NCI-H1694 treated with DMSO at 0.1 percent for 48 hours (cell line): ENCODE measurements at regions not wholly inside any gene's neighbourhood (a gene's known extent, or its start where the extent isn't known, plus 50 kb on each side); places are given as distances from the start of the nearest gene placed in this dataset.

Source experiments
- DNase-seq: peaks from one replicate; lab custom pipeline; 2025; lab: John Stamatoyannopoulos, UW

DNA sequence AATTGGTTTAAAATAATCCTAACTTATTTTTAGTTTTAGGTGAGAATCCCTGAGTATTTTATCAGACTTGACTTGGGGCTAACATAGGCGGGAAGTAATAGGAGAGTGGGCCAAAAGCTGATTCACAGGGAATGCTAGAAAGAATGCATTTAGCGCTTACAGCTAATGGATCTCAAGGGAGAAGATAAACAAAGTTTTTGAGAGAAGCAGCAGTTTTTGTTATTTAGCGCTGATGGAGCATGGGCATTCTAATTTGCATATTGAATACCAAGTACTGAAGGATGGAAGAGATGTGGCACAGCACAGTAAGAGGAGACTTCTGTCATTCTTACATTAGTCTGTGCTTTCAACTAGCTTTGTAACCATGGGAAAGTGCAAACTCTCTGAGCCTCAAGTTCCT is 436.0 kb upstream of the FBXO33 start:
- DNase-seq, result no peak

DNA sequence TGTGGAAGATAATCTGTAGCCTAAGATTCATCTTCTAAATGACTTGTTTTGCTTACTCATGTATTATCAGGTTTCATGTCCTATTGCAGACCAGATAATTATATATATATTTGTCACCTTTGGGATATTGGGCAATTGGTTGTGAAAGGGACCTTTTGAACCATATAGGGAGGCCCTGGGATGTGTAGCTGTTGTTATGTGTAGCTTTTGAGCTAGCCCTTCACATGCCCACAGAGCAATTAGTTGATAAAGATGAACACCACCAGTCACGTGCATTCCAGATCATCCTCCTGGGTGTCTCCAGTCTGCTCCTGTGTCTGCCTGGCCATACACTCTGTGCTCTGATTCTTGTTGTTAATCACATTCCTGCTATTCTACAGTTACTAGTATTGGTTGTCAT is 431.2 kb upstream of the FBXO33 start:
- DNase-seq, result no peak

DNA sequence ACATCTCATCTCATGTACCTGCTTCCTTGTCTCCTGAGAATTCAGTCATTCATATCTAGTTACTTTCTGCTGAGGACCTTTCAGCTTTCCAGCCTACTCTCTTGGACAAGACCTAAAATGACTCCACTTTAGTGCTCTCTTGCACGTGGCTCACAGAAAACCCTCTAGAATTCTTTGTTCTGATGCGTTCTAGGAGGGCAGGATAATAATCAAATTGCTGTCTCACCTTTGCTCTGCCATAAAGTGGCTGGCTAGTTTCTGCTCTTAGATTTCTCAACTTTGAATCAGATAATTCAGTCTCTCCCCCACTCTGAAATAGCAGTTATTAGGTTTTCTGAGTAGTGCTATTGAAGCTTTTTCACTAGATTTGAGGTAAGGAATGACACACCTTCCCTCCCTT is 429.5 kb upstream of the FBXO33 start:
- no peak for DNase-seq

DNA sequence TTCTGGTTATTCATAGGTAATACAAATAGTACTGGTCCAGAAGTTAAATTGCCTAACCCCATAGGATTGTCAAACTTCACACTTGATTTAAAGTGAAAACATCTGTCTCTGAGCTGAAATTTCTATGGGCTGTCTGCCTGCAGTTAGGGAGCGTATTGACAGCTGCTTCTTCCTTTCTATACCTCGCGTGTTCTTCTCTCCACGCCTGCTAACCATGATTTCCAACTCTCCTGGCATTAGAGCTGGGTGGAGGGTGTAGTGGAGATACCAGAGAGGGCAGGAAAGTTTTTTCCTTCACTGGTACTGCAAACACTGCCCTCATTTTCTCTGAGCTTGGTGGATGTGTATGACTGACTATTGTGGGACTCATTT is 429.0 kb upstream of the FBXO33 start:
- DNase-seq, result peak; percentile 14

DNA sequence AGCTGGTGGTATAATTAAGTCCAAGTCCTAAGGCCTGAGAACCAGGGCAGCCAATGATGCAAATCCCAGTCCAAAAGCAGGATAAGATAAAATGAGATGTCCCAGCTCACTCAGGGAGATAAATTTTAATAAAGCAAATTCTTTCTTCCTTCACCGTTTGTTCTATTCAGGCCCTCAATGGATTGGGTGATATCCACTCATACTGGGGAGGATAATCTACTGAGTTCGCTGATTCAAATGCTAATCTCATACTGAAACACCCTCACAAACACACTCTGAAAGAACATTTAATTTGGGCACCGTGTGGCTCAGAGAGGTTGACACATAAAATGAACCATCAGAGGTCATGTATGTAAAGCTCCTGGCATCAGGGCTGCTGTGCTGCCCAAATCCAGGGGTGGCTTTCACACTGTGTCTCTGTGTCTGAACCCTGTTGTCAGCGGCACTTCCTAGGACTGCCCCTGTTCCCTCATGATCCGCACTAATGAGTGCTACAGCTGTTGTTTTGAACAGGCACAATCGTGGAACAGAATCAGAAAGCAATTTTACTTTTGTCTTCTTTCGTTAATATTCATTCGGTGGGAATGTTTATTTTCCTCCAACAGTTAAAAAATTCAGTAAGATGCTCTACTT is 428.5 kb upstream of the FBXO33 start:
- no peak for DNase-seq

DNA sequence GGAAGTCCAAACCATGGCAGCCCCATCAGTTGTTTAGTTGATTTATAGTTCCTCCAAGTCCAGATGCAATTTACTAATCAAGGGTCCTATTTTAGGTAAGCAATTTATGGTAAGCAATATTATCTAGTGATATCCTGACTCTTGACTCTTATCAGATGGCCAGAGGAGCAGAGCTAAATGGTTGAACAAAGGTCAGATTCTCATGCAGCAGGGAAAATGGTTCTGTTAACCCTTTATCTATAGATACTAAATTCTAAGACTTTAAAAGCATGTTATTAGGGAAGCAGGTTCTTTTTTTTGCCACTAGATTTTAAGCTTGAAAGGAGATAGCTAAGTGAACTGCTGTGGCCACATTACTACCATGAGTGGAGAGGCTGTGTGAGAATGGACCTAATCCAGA is 427.1 kb upstream of the FBXO33 start:
- DNase-seq, result no peak

DNA sequence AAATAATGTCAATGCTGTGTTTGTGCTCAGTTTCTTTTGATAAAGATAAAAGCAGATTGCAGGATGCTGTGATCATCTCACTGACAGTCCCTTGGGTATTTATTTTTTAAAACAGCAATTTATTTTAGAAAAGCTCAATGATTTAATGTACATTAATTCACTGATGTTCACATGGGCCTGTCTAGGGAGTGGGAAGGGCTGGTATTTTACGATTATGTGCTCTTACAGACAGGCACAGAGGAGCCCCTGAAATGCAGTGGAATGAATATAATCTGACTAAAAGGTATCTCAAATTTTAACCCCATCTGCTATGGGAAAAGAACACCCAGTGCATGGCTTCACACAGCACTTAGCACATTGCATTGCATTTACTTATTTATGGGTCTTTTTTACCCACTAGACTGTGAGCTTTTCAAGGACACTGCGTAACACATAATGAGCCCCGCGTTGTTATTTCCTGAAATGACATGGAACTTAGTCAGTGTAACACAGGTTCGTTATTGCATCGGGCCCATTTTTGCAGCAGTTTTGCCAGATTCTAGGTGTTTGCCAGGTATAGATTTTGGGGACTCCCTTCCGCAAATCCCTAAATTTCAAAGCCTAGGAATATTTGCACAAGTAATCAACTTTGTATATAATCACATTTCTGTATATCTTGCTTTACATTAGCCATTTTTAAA is 425.3 kb upstream of the FBXO33 start:
- no peak for DNase-seq

DNA sequence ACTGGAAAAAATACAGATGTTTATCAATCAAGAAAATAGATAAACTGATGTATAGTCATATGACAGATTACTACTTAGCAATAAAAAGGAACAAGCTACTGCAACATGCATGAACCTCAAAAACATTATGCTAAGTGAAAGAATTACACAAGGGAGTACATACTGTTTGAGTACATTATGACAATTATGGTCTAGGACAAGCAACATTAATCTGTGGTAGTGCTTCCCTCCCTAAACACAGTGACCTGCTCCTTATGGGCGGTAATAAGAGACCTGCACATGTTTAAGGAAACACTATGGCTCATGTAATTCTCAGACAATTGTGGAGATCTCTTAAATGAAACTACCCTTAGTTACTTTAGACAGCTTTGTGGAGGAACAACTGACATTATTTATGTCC is 421.2 kb upstream of the FBXO33 start:
- DNase-seq, result no peak

DNA sequence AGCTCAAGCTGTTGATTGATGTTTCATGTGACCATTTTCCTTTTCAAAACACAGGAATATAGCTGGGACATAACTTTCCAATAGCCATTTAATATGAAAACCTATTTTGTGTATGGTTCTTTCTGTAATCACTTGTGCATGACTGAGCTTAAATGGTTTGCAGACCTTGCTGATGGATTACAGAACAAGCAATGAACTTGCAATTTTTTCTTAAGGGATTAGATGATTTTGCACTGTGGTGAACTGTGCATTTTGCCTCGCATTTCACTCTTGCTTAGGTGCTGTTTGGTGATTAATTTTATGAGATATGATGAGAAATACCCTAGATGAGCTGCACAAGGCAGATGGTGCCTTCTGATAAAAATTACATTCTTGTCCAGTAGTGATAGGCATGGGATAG is 419.0 kb upstream of the FBXO33 start:
- no peak for DNase-seq

DNA sequence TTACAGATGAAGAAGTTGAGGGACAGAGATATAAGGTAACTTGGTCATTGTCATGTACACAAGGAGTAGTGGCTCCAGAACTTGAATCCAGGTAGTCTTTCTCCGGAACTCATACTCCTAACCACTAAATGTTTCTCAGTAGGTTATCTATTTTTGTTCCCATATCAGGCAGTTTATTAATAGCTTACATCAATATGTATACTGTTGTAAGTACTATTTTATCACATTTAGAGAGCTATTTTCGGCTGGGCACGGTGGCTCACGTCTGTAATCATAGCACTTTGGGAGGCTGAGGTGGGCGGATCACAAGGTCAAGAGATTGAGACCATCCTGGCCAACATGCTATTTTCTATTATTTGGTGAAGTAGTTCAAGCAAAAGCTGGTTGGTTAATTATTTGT is 415.6 kb upstream of the FBXO33 start:
- no peak for DNase-seq

DNA sequence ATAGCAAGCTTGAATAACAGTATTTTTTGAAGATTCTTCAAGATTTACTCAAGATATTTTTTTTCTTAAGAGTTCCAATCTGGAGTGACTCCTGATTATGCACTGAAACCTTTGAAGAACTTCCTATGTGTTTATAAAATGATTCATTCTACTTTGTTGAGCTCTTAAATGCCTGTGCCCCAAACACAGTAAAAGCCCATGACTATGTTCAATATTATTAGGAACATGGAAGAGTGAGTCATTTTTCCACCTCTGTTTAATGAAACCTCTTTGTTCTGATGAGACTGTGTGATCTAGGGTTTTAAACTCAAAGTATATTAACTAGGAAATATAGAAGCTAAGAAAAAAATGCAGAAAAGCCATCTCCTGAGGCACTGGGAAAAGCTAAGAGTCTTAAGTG is 415.0 kb upstream of the FBXO33 start:
- DNase-seq, result no peak

DNA sequence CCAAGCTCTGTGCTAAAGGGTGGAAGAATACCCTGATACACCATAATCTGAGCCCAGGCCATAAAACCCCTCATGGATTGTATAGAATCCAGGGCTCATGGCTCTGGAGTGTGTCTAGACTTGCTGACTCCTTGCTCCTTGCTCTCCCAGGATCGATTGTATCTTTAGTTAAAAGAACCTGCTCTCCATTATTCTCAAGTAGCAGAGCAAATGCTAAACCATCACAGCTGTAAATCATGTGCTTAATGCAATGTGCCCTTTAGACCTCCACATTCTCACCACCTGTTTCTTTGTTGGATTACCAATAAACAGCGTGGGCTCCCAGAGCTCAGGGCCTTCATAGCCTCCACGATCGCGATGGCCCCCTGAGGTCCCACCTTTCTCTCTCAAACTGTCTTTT is 411.6 kb upstream of the FBXO33 start:
- no peak for DNase-seq

DNA sequence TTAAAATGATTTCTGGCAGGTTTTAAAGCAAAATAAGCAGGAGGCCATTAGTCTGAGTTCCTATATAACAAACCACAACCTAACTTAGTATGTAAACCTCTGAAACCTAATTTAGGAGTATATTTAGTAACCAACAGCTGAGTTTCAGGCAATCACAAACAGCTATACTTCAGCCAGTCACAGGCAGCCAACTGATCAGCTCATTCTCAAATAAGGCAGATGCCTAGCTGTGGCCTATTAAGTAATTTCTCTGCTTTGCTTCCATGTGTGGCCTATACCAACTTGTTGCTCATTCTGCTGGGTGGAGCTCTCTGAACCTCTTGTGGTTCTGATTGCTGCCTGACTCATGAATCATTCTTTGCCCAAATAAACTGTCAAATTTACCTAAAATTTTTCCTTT is 408.9 kb upstream of the FBXO33 start:
- DNase-seq, result no peak

DNA sequence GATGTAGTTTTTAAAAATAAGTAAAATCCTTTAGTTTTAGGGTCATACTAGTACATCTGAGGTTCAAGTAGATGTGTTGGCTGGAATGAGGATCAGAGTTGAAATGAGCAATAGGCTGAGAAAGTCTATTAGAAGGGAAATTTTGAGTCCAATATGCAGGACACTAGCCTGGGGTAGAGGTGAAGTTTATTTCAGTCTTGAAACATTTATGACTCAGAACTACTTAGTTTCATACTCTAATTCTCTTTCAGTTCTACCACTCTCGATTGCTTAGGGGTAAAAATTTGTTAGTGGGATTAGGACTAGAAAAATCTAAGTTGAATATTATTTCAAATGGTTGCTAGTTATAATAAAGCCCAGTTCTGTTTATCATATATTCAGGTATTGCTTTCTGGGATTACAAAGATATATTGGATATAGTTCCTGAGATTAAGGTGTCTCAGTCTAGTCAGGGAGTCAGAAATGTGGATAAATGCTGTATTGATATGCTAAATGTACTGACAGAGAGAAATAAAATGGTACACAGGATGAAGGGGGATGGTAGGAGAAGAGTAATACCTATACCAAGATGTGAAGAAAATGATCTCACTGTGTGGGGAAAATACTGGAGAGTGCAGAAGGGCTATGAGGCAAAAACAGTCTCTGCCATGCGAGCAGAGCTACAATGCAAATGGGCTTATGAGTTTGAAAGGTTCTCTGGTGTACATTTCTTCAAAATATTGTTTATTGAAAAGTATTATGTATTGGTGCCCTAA is 395.8 kb upstream of the FBXO33 start:
- DNase-seq, result no peak

DNA sequence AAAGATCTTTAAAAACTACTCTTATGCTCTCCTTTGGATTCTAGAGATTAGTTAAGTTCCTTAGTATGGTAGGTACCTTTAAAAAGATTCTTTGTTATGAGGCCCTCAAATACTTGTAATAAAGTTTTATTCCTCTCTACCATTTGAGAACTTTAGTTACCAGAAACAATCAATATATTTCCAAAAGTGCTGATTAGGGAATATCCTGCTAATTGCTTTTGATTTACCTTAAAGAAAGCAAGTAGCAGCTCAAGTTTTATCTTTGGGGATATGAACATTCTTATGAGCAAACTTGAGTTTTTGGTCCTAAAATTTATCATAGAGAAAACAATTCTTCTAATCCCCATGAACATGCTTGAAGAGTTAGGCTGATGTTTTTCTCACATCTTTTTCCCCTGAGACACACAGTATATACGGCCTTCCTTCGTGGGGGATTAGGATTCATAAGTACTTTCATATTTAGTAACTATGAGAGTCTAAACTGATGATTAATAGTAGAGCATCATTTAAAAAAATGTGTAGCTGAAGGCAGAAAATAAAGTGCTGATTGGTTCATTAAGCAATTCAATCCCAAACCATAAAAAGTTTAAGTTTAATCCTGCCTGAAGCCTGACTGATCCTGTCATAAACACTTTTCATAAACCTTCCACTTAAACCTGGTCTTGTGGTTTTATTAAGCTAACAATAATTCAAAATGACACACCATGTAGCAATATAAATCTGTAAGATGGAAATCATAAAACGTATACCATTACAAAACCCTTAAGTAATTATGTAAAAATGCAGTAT is 380.5 kb upstream of the FBXO33 start:
- no peak for DNase-seq

DNA sequence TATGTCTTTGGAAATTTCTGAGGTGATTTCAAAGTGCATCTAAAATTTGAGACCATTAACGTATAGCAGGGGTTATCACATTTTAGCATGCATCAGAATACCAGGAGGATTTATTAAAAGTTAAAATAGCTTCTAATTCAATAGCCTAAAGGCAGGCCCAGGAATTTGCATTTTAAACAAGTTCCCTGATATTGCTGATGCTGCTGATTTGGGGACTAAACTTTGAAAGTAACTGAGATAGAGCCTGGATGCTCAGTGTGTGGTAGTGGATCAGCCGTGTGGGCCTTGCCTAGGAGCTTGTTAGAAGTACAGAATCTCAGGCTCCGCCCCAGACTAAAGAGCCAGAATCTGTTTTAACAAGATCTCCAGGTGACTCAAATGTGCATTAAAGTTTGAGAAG is 375.0 kb upstream of the FBXO33 start:
- no peak for DNase-seq

DNA sequence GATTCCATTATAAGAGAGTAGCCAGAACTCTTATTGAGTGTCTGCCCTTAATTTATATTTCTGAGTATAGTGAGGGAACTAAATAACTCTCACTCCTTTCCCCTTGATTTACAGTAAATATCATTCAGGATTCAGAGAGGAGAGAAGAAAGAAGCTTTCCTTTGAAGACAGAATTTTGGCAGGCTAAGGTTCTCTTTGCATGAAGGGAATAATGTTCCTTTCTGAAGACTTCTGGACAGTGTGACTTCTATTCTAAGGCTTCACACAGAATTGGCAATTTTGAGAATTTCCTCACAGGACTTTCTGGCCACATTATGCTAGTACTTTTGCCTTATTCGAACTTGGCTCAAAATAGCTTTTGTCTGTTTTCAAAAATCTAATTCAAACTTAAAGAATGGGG is 352.2 kb upstream of the FBXO33 start:
- no peak for DNase-seq

DNA sequence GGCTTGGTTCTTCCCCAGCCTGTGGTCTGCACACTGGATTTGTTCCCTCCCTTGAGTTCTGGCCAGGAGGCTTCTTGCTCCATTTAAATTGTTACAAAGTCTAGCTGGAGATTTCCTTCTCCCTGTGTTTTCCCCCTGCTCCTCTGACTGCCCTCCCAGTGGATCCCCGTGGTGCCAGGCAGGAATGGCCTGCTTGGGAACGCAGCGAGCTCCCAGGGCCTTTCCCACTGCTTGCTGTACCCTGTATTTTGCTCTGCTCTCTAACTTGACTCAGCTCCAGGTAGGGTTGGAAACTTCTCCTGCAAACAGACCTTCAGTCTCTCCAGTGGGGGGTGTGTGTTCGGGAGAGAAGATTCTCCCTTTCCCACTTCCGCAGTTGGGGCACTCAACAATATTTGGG is 349.2 kb upstream of the FBXO33 start:
- DNase-seq, result no peak

DNA sequence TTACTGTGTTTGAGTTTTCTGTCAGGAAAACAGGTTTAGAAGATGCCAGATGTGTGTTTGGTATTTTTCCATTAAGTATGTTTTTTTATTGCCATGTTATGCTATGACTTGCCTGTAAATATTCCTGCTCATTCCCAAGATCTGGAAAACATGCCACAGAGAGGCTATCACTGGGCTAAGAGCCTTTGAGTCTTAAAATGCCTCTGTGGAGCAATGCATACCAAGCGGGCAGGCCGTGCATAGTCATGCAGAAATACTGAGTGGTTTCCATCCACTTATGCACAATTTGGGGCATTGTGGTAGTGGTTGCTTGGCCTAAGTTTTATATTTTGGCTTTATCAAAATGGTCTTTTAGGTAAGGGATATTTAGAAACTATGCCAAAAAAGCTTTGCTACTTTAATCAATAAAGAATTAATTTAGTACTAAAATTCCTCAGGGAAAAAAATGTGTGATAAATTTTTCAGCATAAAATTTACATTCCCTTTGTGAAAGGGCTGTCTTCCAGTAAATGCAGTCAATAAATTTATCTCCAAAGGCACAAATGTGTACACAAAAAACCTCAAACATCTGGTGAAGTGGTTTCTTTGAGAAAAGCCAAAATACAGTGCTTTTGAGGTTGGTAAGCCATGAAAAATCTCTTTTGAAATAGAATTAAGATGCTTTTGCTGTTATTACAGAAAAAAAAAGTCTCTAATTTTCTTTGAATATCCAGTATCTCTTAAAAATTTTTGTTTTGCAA is 341.3 kb upstream of the FBXO33 start:
- no peak for DNase-seq

DNA sequence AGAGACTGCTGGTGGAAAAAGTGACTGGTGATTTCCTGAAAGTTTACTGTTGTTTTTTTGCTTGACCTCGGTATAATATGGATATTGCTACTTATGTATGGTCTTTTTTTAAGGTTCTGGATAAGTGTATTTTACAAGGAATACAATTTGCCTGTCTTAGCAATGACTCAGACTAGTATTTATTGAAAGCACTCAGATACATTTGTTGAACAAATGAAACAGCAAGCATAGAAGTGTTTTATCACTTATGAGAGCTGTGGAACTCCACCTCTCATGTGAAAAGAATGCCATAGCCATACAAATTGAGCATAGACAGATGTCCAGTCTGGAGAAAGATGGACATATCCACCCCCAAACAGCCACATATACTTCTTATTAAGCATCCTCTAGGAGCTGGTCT is 340.4 kb upstream of the FBXO33 start:
- DNase-seq, result no peak

DNA sequence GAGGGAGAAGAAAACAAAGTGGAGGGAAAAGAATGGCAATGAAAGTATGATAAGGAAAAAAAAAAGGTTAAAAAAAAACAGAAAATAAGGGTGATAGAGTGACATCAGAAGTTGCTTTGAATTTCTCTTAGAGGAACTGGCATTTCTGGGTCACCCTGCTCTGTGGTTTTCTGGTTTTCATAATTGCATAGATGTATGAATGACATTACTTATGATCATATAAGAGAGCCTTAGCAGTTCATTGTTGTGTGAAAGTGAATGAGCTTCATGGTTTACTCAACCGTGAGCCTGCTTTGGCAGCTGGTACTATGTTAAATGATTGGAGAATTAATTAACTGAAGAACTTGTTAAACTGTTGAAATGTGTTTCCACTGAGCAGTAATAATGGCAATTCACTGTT is 336.4 kb upstream of the FBXO33 start:
- DNase-seq, result peak; percentile 79

DNA sequence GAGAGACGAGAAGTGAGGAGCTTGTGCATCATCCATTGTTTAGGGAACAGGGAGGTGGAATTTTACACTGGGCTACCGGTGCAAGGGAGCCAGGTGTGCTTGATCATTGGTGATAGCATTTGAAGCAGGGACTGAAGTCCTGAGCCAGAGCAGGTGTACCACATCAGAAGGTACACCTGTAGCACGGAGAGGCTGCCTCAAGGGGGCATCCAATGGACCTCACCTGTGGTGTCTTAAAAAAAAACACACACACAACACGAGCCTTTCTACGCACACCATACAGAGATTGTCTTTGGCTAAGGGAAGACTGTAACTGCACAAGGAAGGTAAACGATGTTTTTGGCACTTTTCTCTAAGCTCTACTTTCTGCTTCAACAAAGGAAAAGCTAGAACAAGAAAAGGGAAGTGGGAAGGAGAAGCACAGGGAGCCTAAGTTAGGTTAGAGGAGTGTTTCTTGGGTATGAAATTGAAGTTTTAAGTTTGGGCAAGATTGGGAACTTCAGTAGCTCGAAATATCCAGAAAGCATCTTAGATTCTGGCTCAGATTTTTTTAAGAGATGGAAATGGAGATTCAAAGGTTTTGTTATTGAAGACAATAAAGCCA is 334.3 kb upstream of the FBXO33 start:
- DNase-seq, result no peak
